Loucy (cell line): ENCODE measurements at regions not wholly inside any gene's neighbourhood (a gene's known extent, or its start where the extent isn't known, plus 50 kb on each side); places are given as distances from the start of the nearest gene placed in this dataset.

Experiments
- CTCF ChIP-seq: fragments of 200-600 bp; sonication (generic); conservative IDR thresholded peaks from 2 replicates; pipeline ENCODE4 v1.5.1; 2014; ENCODE audit warnings: mild to moderate bottlenecking, antibody characterized with exemption, low read length
- EZH2phosphoT487 ChIP-seq: fragments of 200-600 bp; IDR thresholded peaks from 2 replicates; pipeline ENCODE4 v1.6.1; 2018; ENCODE audit warnings: antibody characterized with exemption, mild to moderate bottlenecking, moderate library complexity, borderline replicate concordance

GRCh38 chr13:54607421-54607820, 1578.8 kb downstream of the OLFM4 start:
- no peak for TF ChIP-seq CTCF
- TF ChIP-seq EZH2phosphoT487, result no peak
